ENCODE measurements at regions not wholly inside any gene's neighbourhood (a gene's known extent, or its start where the extent isn't known, plus 50 kb on each side); places are given as distances from the start of the nearest gene placed in this dataset.
A peak's percentile ranks its signal among the peaks of the same experiment; 100 is the strongest.

GRCh38 chr13:107738004-107738403, 477.3 kb downstream of the LIG4 start:
- no peak for DNase-seq

- no peak for DNase-seq
Measured at GRCh38 chr13:107736731-107737130, 478.6 kb downstream of the LIG4 start.

GRCh38 chr13:107736170-107736569, 479.2 kb downstream of the LIG4 start:
- no peak for DNase-seq

GRCh38 chr13:107734891-107735625, 480.3 kb downstream of the LIG4 start:
- peak; percentile 68 for DNase-seq

GRCh38 chr13:107733276-107733675, 482.1 kb downstream of the LIG4 start:
- DNase-seq, result no peak

GRCh38 chr13:107730813-107731212, 484.5 kb downstream of the LIG4 start:
- DNase-seq, result peak; percentile 26

- no peak for DNase-seq
Measured at GRCh38 chr13:107721125-107721869, 494.0 kb downstream of the LIG4 start.

GRCh38 chr13:107716741-107717140, 498.6 kb downstream of the LIG4 start:
- no peak for DNase-seq

GRCh38 chr13:107716241-107716640, 499.1 kb downstream of the LIG4 start:
- DNase-seq, result no peak

GRCh38 chr13:107715496-107715895, 499.8 kb downstream of the LIG4 start:
- no peak for DNase-seq

GRCh38 chr13:107713314-107713713, 502.0 kb downstream of the LIG4 start:
- no peak for DNase-seq

GRCh38 chr13:107712145-107712860, 503.0 kb downstream of the LIG4 start:
- DNase-seq, result no peak

- DNase-seq, result no peak
Measured at GRCh38 chr13:107690181-107690580, 525.2 kb downstream of the LIG4 start.

- no peak for DNase-seq
Measured at GRCh38 chr13:107685876-107686275, 529.5 kb downstream of the LIG4 start.

- DNase-seq, result no peak
Measured at GRCh38 chr13:107681600-107681999, 533.7 kb downstream of the LIG4 start.

GRCh38 chr13:107680115-107680514, 535.2 kb downstream of the LIG4 start:
- DNase-seq, result no peak

- DNase-seq, result no peak
Measured at GRCh38 chr13:107678075-107678689, 537.2 kb downstream of the LIG4 start.

- no peak for DNase-seq
Measured at GRCh38 chr13:107675847-107676550, 539.3 kb downstream of the LIG4 start.

GRCh38 chr13:107669391-107669993, 545.8 kb downstream of the LIG4 start:
- no peak for DNase-seq

GRCh38 chr13:107665926-107666458, 549.3 kb downstream of the LIG4 start:
- DNase-seq, result no peak

- DNase-seq, result peak; percentile 2
Measured at GRCh38 chr13:107650081-107650701, 565.1 kb downstream of the LIG4 start.

Data from NCI-H2171 treated with DMSO at 0.1 percent for 48 hours (cell line).